H9 (cell line): ENCODE measurements at regions not wholly inside any gene's neighbourhood (a gene's known extent, or its start where the extent isn't known, plus 50 kb on each side); places are given as distances from the start of the nearest gene placed in this dataset.

Experiments
- DNase-seq: peaks from one replicate; pipeline ENCODE4 v3.0.0-alpha.2; 2017
- H2AFZ ChIP-seq: one replicate; pipeline ENCODE4 v1.6.1; 2013; ENCODE audit warnings: mild to moderate bottlenecking, low read length, control low read depth, moderate library complexity
- H2AK5ac ChIP-seq: 2 replicates; pipeline ENCODE4 v1.6.1; 2013; ENCODE audit warnings: low read length, control low read depth, mixed read lengths; ENCODE audit not compliant: insufficient read length
- H2BK120ac ChIP-seq: one replicate; pipeline ENCODE4 v1.6.1; 2013; ENCODE audit warnings: low read depth, mild to moderate bottlenecking, low read length, control low read depth, inconsistent platforms; ENCODE audit not compliant: poor library complexity, severe bottlenecking
- H2BK12ac ChIP-seq: 2 replicates; pipeline ENCODE4 v1.6.1; 2013; ENCODE audit warnings: low read length, control low read depth, mixed read lengths, low read depth; ENCODE audit not compliant: insufficient read length
- H2BK15ac ChIP-seq: 2 replicates; pipeline ENCODE4 v1.6.1; 2013; ENCODE audit warnings: low read depth, low read length, control low read depth
- H2BK20ac ChIP-seq: one replicate; pipeline ENCODE4 v1.6.1; 2013; ENCODE audit warnings: low read depth, mild to moderate bottlenecking, low read length, control low read depth, inconsistent platforms; ENCODE audit not compliant: poor library complexity, severe bottlenecking
- H2BK5ac ChIP-seq: 2 replicates; pipeline ENCODE4 v1.6.1; 2013; ENCODE audit warnings: low read length, control low read depth, mixed read lengths; ENCODE audit not compliant: insufficient read length
- H3K14ac ChIP-seq: 2 replicates; pipeline ENCODE4 v1.6.1; 2013; ENCODE audit warnings: low read length, control low read depth; ENCODE audit not compliant: insufficient read depth
- H3K18ac ChIP-seq: 2 replicates; pipeline ENCODE4 v1.6.1; 2013; ENCODE audit warnings: low read depth, mild to moderate bottlenecking, mixed read lengths, low read length, control low read depth; ENCODE audit not compliant: insufficient read length
- H3K23ac ChIP-seq: 2 replicates; pipeline ENCODE4 v1.6.1; 2013; ENCODE audit warnings: low read length, control low read depth, mixed read lengths, low read depth; ENCODE audit not compliant: insufficient read length
- H3K23me2 ChIP-seq: 2 replicates; pipeline ENCODE4 v1.6.1; 2013; ENCODE audit warnings: low read depth, mild to moderate bottlenecking, mixed read lengths, low read length, control low read depth; ENCODE audit not compliant: insufficient read length, poor library complexity, severe bottlenecking
- H3K27ac ChIP-seq: 2 replicates; pipeline ENCODE4 v1.5.1; 2013; ENCODE audit warnings: low read length, control low read depth, mixed read lengths, low read depth; ENCODE audit not compliant: insufficient read length
- H3K27me3 ChIP-seq: 2 replicates; pipeline ENCODE4 v1.6.1; 2013; ENCODE audit warnings: low read length, control low read depth, inconsistent platforms; ENCODE audit not compliant: insufficient read depth
- H3K4ac ChIP-seq: 2 replicates; pipeline ENCODE4 v1.6.1; 2013; ENCODE audit warnings: low read depth, mild to moderate bottlenecking, control low read depth, inconsistent platforms, low read length, moderate library complexity
- H3K4me1 ChIP-seq: 2 replicates; pipeline ENCODE4 v1.6.1; 2013; ENCODE audit warnings: low read length, control low read depth, inconsistent platforms; ENCODE audit not compliant: insufficient read depth
- H3K4me2 ChIP-seq: 2 replicates; pipeline ENCODE4 v1.6.1; 2013; ENCODE audit warnings: low read length, control low read depth, mixed read lengths; ENCODE audit not compliant: insufficient read length, insufficient read depth
- H3K56ac ChIP-seq: 2 replicates; pipeline ENCODE4 v1.6.1; 2013; ENCODE audit warnings: low read depth, mild to moderate bottlenecking, mixed read lengths, low read length, control low read depth; ENCODE audit not compliant: insufficient read length
- H3K79me1 ChIP-seq: 2 replicates; pipeline ENCODE4 v1.6.1; 2013; ENCODE audit warnings: low read depth, mild to moderate bottlenecking, moderate library complexity, low read length, control low read depth, inconsistent platforms; ENCODE audit not compliant: insufficient read depth, poor library complexity, severe bottlenecking
- H3K79me2 ChIP-seq: 2 replicates; pipeline ENCODE4 v1.6.1; 2013; ENCODE audit warnings: low read length, control low read depth, inconsistent platforms; ENCODE audit not compliant: insufficient read depth
- H3K9ac ChIP-seq: 2 replicates; pipeline ENCODE4 v1.6.1; 2013; ENCODE audit warnings: low read length, control low read depth, mixed read lengths; ENCODE audit not compliant: insufficient read length; ENCODE audit errors: extremely low read depth
- H3K9me3 ChIP-seq: one replicate; pipeline ENCODE4 v1.6.1; 2013; ENCODE audit warnings: low read depth, low read length, inconsistent platforms; ENCODE audit not compliant: control insufficient read depth
- H3T11ph ChIP-seq: one replicate; pipeline ENCODE4 v1.6.1; 2013; ENCODE audit warnings: mild to moderate bottlenecking, low read length, control low read depth, inconsistent platforms
- H4K20me1 ChIP-seq: one replicate; pipeline ENCODE4 v1.6.1; 2013; ENCODE audit not compliant: control insufficient read depth, insufficient read length, insufficient read depth
- H4K5ac ChIP-seq: 2 replicates; pipeline ENCODE4 v1.6.1; 2013; ENCODE audit warnings: low read depth, mild to moderate bottlenecking, mixed read lengths, low read length, control low read depth; ENCODE audit not compliant: insufficient read length
- H4K8ac ChIP-seq: replicated peaks from 2 replicates; pipeline ENCODE4 v1.6.1; 2013; ENCODE audit warnings: low read length, control low read depth, mixed read lengths, low read depth; ENCODE audit not compliant: insufficient read length
- H4K91ac ChIP-seq: 2 replicates; pipeline ENCODE4 v1.6.1; 2013; ENCODE audit warnings: low read depth, mild to moderate bottlenecking, moderate library complexity, mixed read lengths, low read length, control low read depth; ENCODE audit not compliant: insufficient read length
- H3K27ac Mint-ChIP-seq, 3 experiments: 2 replicates in 2 of 3; 3 replicates in 1 of 3; pipeline ENCODE4 v1.8.0; 2020 to 2021; ENCODE audit warnings: mixed read lengths in 3 of 3, mild to moderate bottlenecking in 1 of 3, moderate library complexity in 1 of 3
- H3K27me3 Mint-ChIP-seq: 2 replicates; pipeline ENCODE4 v1.8.0; 2021; ENCODE audit warnings: low read depth, mild to moderate bottlenecking, moderate library complexity, mixed read lengths
- H3K36me3 Mint-ChIP-seq, 3 experiments: 2 replicates in 2 of 3; 3 replicates in 1 of 3; pipeline ENCODE4 v1.8.0; 2020 to 2021; ENCODE audit warnings: low read depth in 3 of 3, mixed read lengths in 3 of 3; ENCODE audit not compliant: insufficient read depth in 1 of 3
- H3K4me1 Mint-ChIP-seq, 2 experiments: 2 replicates each; pipeline ENCODE4 v1.8.0; 2020; ENCODE audit warnings: mixed read lengths in 2 of 2
- H3K4me3 Mint-ChIP-seq, 2 experiments: 2 replicates in 1 of 2; 3 replicates in 1 of 2; pipeline ENCODE4 v1.8.0; 2020 to 2021; ENCODE audit warnings: mild to moderate bottlenecking in 2 of 2, mixed read lengths in 2 of 2, moderate library complexity in 1 of 2
- H3K9me3 Mint-ChIP-seq, 2 experiments: 2 replicates in 1 of 2; 3 replicates in 1 of 2; pipeline ENCODE4 v1.8.0; 2020; ENCODE audit warnings: mild to moderate bottlenecking in 2 of 2, mixed read lengths in 2 of 2, moderate library complexity in 1 of 2
- CTCF ChIP-seq: fragments of 200-600 bp; sonication (generic); conservative IDR thresholded peaks from 3 replicates; pipeline ENCODE4 v1.8.0; 2021; ENCODE audit warnings: antibody characterized with exemption, mild to moderate bottlenecking
- WGBS: extraction: QIAGEN DNeasy Blood & Tissue Kit; methylation state at CpG from one replicate; pipeline ENCODE4 v1.1.7; 2013; ENCODE audit warnings: missing lambda C conversion rate, low lambda C conversion rate, mixed read lengths; ENCODE audit not compliant: insufficient read length; ENCODE audit errors: extremely low coverage; 5-methylcytosine and 5-hydroxymethylcytosine counted together

- Histone ChIP-seq H4K91ac (no peak overlapping the region), H3K23ac (no peak overlapping the region), H2BK12ac (no peak overlapping the region), H3K23me2 (no peaks in the 10 kb centered on the region), H3K18ac (no peak overlapping the region), H3K4me2 (no peak overlapping the region), H4K8ac (no peak overlapping the region), H4K5ac (no peak overlapping the region), H3K79me1 (no peaks in the 10 kb centered on the region), H3K9ac (no peak overlapping the region), H4K20me1 (no peaks in the 10 kb centered on the region), H2BK120ac (no peak overlapping the region), H3K27me3 (no peaks in the 10 kb centered on the region), H2AK5ac (no peak overlapping the region), H2BK15ac (no peak overlapping the region), H3K14ac (no peak overlapping the region), H3T11ph (no peak overlapping the region), H3K9me3 (no peaks in the 10 kb centered on the region), H3K79me2 (no peaks in the 10 kb centered on the region), H3K27ac (no peak overlapping the region), H3K4me1 (no peaks in the 10 kb centered on the region; the same call in 1 of the 2 replicates), H3K56ac (no peak overlapping the region), H2AFZ (no peak overlapping the region), H2BK5ac (no peak overlapping the region), H3K4ac (no peak overlapping the region), H2BK20ac (no peak overlapping the region)
- no CpG with 5 or more reads among the region's 10 CpGs for WGBS
- DNase-seq: no peak
- no peak for TF ChIP-seq CTCF
- Mint-ChIP-seq H3K4me1 (peaks cover 25 to 28% of the 10 kb centered on the region in 2 experiments), H3K27ac (no peak overlapping the region), H3K9me3 (no peaks in the 10 kb centered on the region; a peak in 1 of 5 replicates), H3K27me3 (peaks cover 7% of the 10 kb centered on the region; the same call in 1 of the 2 replicates), H3K36me3 (no peaks in the 10 kb centered on the region), H3K4me3 (no peak overlapping the region)
These were observed 1104.7 kb downstream of the BCL11B start for GRCh38 chr14:98167275-98167674.
